ENCODE measurements at regions not wholly inside any gene's neighbourhood (a gene's known extent, or its start where the extent isn't known, plus 50 kb on each side); places are given as distances from the start of the nearest gene placed in this dataset.
"Not testable (repeated sequence)": the region's sequence is repeated elsewhere in the genome, so short reads cannot be mapped to it uniquely, and the experiment has no call there.

DNA sequence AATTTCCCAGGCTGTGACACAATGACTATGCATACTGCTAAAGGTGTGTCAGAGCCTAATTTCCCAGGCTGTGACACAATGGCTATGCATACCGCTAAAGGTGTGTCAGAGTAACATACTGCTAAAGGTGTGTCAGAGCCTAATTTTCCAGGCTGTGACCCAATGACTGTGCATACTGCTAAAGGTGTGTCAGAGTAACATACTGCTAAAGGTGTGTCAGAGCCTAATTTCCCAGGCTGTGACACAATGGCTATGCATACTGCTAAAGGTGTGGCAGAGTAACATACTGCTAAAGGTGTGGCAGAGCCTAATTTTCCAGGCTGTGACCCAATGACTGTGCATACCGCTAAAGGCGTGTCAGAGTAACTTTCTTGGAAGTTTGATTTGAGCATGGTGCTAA lies 132.9 kb downstream of the BOD1 start:
- H3K27ac Mint-ChIP-seq; H3K36me3 Mint-ChIP-seq (ENCODE audit: insufficient read depth in 2 of 2): not testable (repeated sequence)

DNA sequence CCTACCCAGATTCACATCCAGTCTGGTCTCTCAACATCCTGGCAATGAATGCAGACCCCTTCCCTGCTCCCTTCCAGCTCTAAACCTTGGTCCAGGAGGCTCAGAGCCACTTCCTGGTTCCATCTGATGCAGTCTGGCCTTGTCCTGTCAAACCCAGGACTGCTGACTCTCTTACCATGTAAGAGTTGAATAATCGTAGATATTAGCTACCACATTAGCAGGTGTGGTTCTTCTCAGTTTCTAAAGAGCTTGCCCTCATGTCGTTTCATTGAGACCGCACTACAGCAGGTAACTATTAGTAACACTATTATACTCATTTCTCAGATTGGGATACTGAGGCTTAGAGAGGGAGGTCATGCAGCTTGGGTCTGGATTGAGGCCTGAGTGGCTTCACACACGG lies 133.3 kb downstream of the BOD1 start:
- Mint-ChIP-seq H3K9me3 (peaks cover 0 to 3% of the 10 kb centered on the region in 2 donors), H3K36me3 (ENCODE audit: insufficient read depth in 2 of 2) (no peaks in the 10 kb centered on the region)
- no peak for DNase-seq

More for the DNA sequence above, 132.9 kb downstream of the BOD1 start:
- not testable (repeated sequence) for DNase-seq; H3K4me3 Mint-ChIP-seq; H3K9me3 Mint-ChIP-seq; H3K4me1 Mint-ChIP-seq (ENCODE audit: low read depth); ATAC-seq (replicated peaks in 1 of 2); H3K27me3 Mint-ChIP-seq (ENCODE audit: low read depth)

DNA sequence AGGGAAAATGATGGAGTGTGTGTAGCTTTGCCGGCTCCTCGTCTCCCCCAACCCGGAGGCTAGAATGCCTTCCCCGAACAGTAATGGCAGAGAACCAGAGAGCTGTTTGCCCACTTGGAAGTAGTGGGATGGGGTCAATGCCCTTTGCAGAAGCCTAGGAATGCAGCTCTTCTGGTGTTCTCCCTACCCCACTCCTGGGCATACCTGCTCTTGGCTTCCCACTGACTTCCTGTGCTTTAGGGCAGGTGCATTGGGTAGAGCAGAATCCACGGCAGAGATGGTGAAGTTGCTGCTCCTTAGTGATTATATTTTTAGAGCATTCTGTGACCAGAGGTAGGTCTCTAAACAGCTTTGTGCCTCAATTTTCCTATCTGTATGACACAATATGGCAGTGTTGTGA lies 134.6 kb downstream of the BOD1 start:
- no peaks in the 10 kb centered on the region for H3K4me1 Mint-ChIP-seq (ENCODE audit: low read depth)
- ATAC-seq (replicated peaks in 1 of 2) (no peak), DNase-seq (no peak)
- no peaks in the 10 kb centered on the region for H3K27me3 Mint-ChIP-seq (ENCODE audit: low read depth)
- no peak overlapping the region for H3K27ac Mint-ChIP-seq
- no peak overlapping the region for H3K4me3 Mint-ChIP-seq
- H3K36me3 Mint-ChIP-seq (ENCODE audit: insufficient read depth in 2 of 2): no peaks in the 10 kb centered on the region
- H3K9me3 Mint-ChIP-seq: peaks cover 0 to 1% of the 10 kb centered on the region in 2 donors

More for the DNA sequence above, 133.3 kb downstream of the BOD1 start:
- H3K4me1 Mint-ChIP-seq (ENCODE audit: low read depth): no peaks in the 10 kb centered on the region
- H3K27ac Mint-ChIP-seq: no peak overlapping the region
- peaks cover 9% of the 10 kb centered on the region for H3K27me3 Mint-ChIP-seq (ENCODE audit: low read depth)
- no peak overlapping the region for H3K4me3 Mint-ChIP-seq
- no peak for ATAC-seq (replicated peaks in 1 of 2)

DNA sequence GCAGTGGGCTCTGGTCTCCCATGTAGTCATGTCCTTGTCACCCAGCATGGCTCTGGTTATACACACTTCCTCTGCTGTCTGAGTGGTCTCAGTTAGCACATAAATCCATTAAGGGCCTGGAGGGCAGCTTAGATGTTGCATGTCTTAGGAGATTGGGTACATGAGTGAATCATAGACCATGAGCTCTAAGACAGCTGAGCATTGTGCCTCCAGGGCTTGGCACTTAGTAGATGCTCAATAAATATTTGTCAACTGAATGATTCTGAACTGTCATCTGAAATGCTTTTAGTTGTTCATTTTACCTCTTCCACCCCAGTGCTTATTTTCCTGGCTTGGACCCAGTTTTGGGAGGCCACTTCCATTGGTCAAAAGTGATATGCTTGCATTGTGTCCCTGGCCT lies 135.6 kb downstream of the BOD1 start:
- H3K4me3 Mint-ChIP-seq: no peak overlapping the region
- no peak for DNase-seq
- H3K27ac Mint-ChIP-seq: no peak overlapping the region
- no peaks in the 10 kb centered on the region for H3K27me3 Mint-ChIP-seq (ENCODE audit: low read depth)
- H3K36me3 Mint-ChIP-seq (ENCODE audit: insufficient read depth in 2 of 2): peaks cover 0 to under 1% of the 10 kb centered on the region in 2 donors
- peaks cover 0 to 1% of the 10 kb centered on the region in 2 donors for H3K9me3 Mint-ChIP-seq
- no peaks in the 10 kb centered on the region for H3K4me1 Mint-ChIP-seq (ENCODE audit: low read depth)
- no peak for ATAC-seq (replicated peaks in 1 of 2)

DNA sequence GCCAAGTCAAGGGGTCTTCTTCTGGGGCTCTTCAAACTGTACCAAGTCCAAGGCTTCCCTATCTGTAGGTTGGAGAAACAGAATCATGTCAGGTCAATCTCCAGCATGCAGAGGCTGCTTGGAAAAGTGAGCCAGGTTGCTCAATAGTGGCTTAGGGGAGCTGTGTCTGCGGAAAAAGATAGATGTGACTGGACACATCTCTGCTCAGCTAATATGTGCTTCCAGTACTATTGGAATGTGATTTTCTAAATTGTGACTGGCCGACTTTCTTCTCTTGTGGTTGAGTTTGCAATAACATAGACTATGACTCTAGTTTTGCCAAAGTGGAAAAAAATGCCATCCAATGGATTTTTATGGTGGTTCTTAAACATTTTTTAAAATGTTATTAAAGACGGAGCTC lies 136.7 kb downstream of the BOD1 start:
- Mint-ChIP-seq H3K27ac (no peak overlapping the region), H3K36me3 (ENCODE audit: insufficient read depth in 2 of 2) (peaks cover 0 to 2% of the 10 kb centered on the region in 2 donors), H3K4me1 (ENCODE audit: low read depth) (no peaks in the 10 kb centered on the region), H3K9me3 (peaks cover 0 to 2% of the 10 kb centered on the region in 2 donors), H3K4me3 (no peak overlapping the region), H3K27me3 (ENCODE audit: low read depth) (no peaks in the 10 kb centered on the region)
- no peak for ATAC-seq (replicated peaks in 1 of 2)
- DNase-seq: no peak

DNA sequence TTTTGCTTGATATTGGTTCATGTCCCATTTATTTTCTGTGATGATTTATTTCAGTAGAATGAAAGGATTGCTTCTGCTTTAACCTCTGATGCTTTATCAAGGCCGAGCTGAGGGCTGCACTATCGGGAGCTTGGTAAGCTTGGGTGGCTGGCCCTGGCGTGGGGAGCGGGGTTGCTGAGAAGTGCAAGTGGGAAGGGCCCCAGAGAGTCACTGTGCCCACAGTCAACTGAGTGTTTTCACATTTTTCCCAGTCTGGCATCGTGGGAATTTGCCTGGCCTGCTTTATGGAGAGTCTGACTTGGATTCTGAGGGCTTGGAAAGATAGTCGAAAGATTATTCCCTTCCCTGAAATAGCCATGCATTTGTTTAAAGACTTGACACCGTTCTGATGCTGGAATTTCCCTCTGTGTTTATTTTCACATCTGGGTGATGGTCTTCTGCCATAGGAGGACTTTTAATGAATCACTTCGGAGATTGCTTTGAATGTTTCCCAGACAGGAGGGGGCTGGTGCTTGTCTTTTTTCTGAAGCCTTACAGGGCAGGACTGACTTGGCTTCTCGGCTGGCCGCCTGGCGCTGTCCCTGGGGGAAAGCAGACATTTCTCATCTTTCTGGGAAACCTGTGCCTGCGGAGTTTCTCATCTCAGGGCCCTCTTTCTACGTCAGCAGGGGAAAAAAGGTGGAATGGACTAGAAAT lies 139.0 kb downstream of the BOD1 start:
- no peak overlapping the region for H3K27ac Mint-ChIP-seq
- peaks cover 0 to 2% of the 10 kb centered on the region in 2 donors for H3K36me3 Mint-ChIP-seq (ENCODE audit: insufficient read depth in 2 of 2)
- DNase-seq (no peak), ATAC-seq (replicated peaks in 1 of 2) (no peak)
- H3K9me3 Mint-ChIP-seq: peaks cover 0 to 2% of the 10 kb centered on the region in 2 donors
- H3K4me3 Mint-ChIP-seq: no peak overlapping the region
- no peaks in the 10 kb centered on the region for H3K27me3 Mint-ChIP-seq (ENCODE audit: low read depth)
- H3K4me1 Mint-ChIP-seq (ENCODE audit: low read depth): no peaks in the 10 kb centered on the region

DNA sequence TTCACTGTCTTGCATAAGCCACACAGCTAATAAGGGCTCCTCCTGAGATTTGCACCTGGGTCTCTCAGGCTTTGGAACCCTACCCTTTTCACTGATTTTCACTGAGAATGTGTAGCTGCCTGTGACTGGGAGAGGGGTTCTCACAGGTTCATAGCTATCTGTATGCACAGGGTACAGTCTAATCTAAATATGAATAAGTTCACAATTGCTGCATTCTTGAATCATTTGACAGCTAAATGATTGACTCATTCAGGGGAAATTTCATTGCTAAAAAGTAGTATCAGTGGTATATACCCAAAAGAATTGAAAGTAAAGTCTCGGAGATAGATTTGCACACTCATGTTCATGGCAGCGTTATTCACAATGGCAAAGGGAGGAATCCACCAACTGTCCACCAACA lies 140.7 kb downstream of the BOD1 start:
- Mint-ChIP-seq H3K4me1 (ENCODE audit: low read depth) (no peaks in the 10 kb centered on the region), H3K4me3 (no peak overlapping the region), H3K36me3 (ENCODE audit: insufficient read depth in 2 of 2) (peaks cover 0 to 2% of the 10 kb centered on the region in 2 donors), H3K27ac (no peak overlapping the region), H3K9me3 (peaks cover 0 to 2% of the 10 kb centered on the region in 2 donors), H3K27me3 (ENCODE audit: low read depth) (no peaks in the 10 kb centered on the region)
- no peak for DNase-seq
- ATAC-seq (replicated peaks in 1 of 2): peak in 1 of 2 donors; percentile 64

DNA sequence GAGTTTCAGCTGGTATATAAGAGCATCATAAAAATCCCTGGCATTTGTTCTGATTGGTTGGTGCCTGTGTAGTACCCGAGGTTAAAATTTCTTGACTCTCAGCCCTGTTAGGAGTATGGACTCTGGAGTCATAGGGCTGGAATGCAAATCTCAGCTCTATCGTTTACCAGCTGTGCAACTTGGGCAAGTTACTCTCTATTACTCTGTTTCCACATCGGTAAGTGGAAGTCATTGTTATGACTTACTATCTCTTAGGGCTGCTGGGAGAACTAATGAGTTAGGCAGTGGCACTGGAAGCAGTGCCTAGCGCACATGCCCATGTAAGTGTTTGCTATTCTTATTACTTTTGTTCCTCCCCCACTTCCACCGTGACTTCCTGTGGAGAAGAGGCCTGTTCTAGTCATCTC lies 141.6 kb downstream of the BOD1 start:
- Mint-ChIP-seq H3K9me3 (peaks cover 0 to 2% of the 10 kb centered on the region in 2 donors), H3K36me3 (ENCODE audit: insufficient read depth in 2 of 2) (peaks cover 0 to 2% of the 10 kb centered on the region in 2 donors), H3K27ac (no peak overlapping the region), H3K4me1 (ENCODE audit: low read depth) (no peaks in the 10 kb centered on the region), H3K4me3 (no peak overlapping the region), H3K27me3 (ENCODE audit: low read depth) (no peaks in the 10 kb centered on the region)
- ATAC-seq (replicated peaks in 1 of 2) (no peak), DNase-seq (no peak)

DNA sequence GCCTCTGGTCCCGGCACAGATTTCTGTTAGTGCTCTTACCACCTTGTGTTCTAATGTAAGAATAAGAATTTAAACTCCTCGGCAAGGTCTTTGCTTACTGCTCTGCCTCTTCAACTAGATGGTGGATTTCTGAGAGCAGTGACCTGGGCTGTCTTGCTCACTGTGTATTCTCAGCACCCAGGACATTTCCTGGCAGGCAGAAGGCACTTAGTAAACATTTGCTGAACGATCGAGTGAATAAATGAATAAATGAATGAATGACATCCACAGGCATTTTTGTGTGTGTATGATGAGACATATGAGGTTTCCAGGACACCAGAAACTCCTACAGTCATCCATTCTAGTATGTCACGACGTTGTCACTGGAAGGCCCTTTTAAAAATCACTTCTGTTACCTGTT lies 143.2 kb downstream of the BOD1 start:
- Mint-ChIP-seq H3K4me3 (no peak overlapping the region), H3K27ac (no peak overlapping the region), H3K9me3 (peaks cover 0 to 2% of the 10 kb centered on the region in 2 donors), H3K27me3 (ENCODE audit: low read depth) (no peaks in the 10 kb centered on the region), H3K4me1 (ENCODE audit: low read depth) (no peaks in the 10 kb centered on the region), H3K36me3 (ENCODE audit: insufficient read depth in 2 of 2) (peaks cover 0 to 2% of the 10 kb centered on the region in 2 donors)
- DNase-seq (no peak), ATAC-seq (replicated peaks in 1 of 2) (no peak)

DNA sequence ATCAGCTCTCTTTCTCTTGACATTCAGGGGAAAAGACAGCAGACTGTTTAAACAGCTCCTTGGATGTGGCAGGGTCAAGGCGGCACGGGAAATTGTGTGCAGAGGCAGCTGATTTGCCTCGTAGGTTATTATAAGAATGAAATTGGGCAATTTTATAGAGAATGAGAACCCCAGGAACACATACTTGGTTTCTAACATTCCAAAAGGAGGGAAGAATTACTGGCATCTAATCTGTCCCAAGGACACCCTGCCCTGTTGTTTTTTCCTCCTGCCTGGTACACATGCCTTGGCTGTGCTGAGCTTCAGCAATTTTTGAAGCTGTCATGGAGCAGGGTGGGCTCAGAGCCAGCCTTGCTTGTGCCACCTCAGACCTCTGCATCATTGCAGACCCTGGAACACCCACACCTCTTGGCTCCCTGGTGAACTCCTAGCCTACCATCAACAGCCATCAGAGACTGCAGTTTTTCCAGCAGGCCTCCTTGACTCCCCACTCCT lies 143.6 kb downstream of the BOD1 start:
- ATAC-seq (replicated peaks in 1 of 2): no peak
- H3K36me3 Mint-ChIP-seq (ENCODE audit: insufficient read depth in 2 of 2): peaks cover 0 to 2% of the 10 kb centered on the region in 2 donors
- H3K9me3 Mint-ChIP-seq: peaks cover 0 to 2% of the 10 kb centered on the region in 2 donors

DNA sequence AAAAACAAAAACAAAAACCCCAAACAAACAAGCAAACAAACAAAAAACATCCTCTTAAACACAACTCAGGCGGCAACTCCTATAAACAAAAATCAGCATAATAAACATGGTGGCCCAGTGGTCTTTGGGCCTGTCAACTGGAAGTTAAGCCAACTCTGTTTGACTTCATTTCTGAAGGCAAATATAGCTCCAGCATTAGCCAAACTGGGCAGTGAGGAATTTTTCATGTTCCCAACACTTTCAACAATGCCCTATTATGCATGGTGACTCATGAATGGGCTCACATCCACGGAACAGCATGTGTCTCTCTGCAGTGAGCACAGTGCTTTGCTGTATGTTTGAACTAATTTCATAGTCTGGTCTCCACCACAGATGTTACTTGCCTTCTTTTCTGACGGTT lies 143.9 kb upstream of the STC2 start:
- ATAC-seq (replicated peaks in 1 of 2) (no peak), DNase-seq (no peak)
- Mint-ChIP-seq H3K27me3 (ENCODE audit: low read depth) (no peaks in the 10 kb centered on the region), H3K36me3 (ENCODE audit: insufficient read depth in 2 of 2) (peaks cover 0 to 2% of the 10 kb centered on the region in 2 donors), H3K27ac (no peak overlapping the region), H3K4me3 (no peak overlapping the region), H3K4me1 (ENCODE audit: low read depth) (no peaks in the 10 kb centered on the region), H3K9me3 (peaks cover 0 to 2% of the 10 kb centered on the region in 2 donors)

More for the DNA sequence above, 143.6 kb downstream of the BOD1 start:
- no peaks in the 10 kb centered on the region for H3K27me3 Mint-ChIP-seq (ENCODE audit: low read depth)
- no peak overlapping the region for H3K4me3 Mint-ChIP-seq
- DNase-seq: no peak
- no peaks in the 10 kb centered on the region for H3K4me1 Mint-ChIP-seq (ENCODE audit: low read depth)
- no peak overlapping the region for H3K27ac Mint-ChIP-seq

DNA sequence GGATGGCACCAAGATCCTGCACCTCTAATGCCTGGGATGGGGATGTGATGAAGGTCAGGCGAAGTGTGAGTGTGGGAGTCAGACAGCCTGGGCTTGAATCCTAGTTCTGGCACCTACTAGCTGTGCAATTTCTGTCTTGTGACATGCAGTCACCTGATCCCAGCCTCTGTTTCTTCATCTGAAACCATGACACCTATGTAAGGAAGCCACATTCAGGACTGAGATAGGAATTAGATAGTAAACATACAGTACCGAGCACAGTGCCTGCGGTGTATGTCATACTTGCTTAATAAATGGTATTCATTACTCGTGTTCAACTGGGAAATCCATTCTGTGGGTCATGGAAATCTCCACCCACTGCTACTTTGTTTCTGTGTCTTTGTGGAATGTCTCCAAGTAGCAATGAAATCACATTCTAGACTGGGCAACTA lies 140.6 kb upstream of the STC2 start:
- H3K4me1 Mint-ChIP-seq (ENCODE audit: low read depth): no peaks in the 10 kb centered on the region
- H3K27ac Mint-ChIP-seq: no peak overlapping the region
- H3K4me3 Mint-ChIP-seq: no peak overlapping the region

DNA sequence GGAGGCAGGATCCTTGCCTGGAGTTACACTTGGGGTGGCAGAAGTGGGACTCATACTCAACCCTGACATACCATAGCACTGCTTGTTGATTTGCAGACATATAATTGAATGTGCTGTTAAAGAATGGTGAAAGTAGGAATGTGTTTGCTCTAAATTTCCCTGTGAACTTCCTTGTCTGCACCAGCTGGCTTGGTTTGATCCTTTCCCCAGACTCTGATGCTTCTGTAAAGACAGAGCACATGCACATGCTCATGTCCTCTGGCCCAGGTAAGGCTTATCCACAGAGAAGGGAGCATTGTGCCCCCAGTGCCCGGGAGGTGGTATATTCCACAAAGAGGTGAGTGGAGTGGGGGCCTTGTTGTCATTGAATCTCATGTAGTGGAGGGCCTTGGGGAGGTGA lies 138.0 kb upstream of the STC2 start:
- no peak overlapping the region for H3K27ac Mint-ChIP-seq
- H3K4me1 Mint-ChIP-seq (ENCODE audit: low read depth): no peaks in the 10 kb centered on the region
- H3K4me3 Mint-ChIP-seq: no peak overlapping the region
- peaks cover 0 to 1% of the 10 kb centered on the region in 2 donors for H3K36me3 Mint-ChIP-seq (ENCODE audit: insufficient read depth in 2 of 2)
- H3K9me3 Mint-ChIP-seq: peaks cover 0 to 3% of the 10 kb centered on the region in 2 donors
- H3K27me3 Mint-ChIP-seq (ENCODE audit: low read depth): no peaks in the 10 kb centered on the region
- ATAC-seq (replicated peaks in 1 of 2): no peak
- DNase-seq: no peak

More for the DNA sequence above, 140.6 kb upstream of the STC2 start:
- peaks cover 0 to 3% of the 10 kb centered on the region in 2 donors for H3K9me3 Mint-ChIP-seq
- H3K36me3 Mint-ChIP-seq (ENCODE audit: insufficient read depth in 2 of 2): peaks cover 0 to 1% of the 10 kb centered on the region in 2 donors
- ATAC-seq (replicated peaks in 1 of 2) (no peak), DNase-seq (no peak)
- H3K27me3 Mint-ChIP-seq (ENCODE audit: low read depth): no peaks in the 10 kb centered on the region

DNA sequence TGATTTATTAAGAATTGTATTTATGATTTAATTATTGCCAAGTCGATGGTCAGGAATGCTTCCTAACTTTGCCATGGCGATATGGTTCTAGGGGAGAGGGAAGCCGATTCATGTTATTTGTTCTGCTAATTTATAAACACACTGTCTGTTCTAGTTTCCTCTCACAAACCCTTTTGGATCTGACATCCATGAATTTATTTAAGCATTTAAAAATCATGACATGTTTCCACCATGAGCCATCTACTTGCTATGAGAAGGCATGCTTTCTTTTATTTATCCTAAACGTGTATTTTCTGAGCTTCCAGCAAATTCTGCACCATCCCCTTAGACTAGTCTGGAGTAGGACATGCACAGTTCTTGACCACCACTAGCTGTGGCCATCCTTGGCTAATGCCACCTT lies 136.6 kb upstream of the STC2 start:
- H3K4me1 Mint-ChIP-seq (ENCODE audit: low read depth): no peaks in the 10 kb centered on the region
- H3K9me3 Mint-ChIP-seq: peaks cover 0 to 3% of the 10 kb centered on the region in 2 donors
- no peak for DNase-seq
- H3K36me3 Mint-ChIP-seq (ENCODE audit: insufficient read depth in 2 of 2): peaks cover 0 to 1% of the 10 kb centered on the region in 2 donors
- ATAC-seq (replicated peaks in 1 of 2): no peak
- no peaks in the 10 kb centered on the region for H3K27me3 Mint-ChIP-seq (ENCODE audit: low read depth)
- H3K27ac Mint-ChIP-seq: no peak overlapping the region
- H3K4me3 Mint-ChIP-seq: no peak overlapping the region
